Panc1 (cell line): ENCODE measurements at regions not wholly inside any gene's neighbourhood (a gene's known extent, or its start where the extent isn't known, plus 50 kb on each side); places are given as distances from the start of the nearest gene placed in this dataset.

ENCODE experiments used
- ATAC-seq: fragments of 200-7000 bp; cut with Tn5 transposase; 2 replicates; pipeline ENCODE4 v1.9.1; 2020; ENCODE audit warnings: mild to moderate bottlenecking, moderate library complexity
- BruUV-seq: library from RNA; stranded (reverse); fragments of 400-500 nt; replicated peaks from 2 replicates; lab custom pipeline; 2021; lab: Mats Ljungman, UMichigan
- CTCF ChIA-PET: fragments of 300-600 bp; sonication (Branson Sonifier 250); formaldehyde crosslinking; loops from one replicate; lab custom pipeline; 2022; ENCODE audit warnings: antibody characterized with exemption; lab: Charles Lee
- POLR2A ChIA-PET: fragments of 300-600 bp; sonication (Branson Sonifier 250); formaldehyde crosslinking; loops from one replicate; lab custom pipeline; 2022; ENCODE audit warnings: antibody characterized with exemption; lab: Charles Lee
- DNase-seq: peaks from one replicate; pipeline ENCODE4 v3.0.0-alpha.2; 2010; ENCODE audit warnings: low read depth, low spot score
- H3K27ac ChIP-seq: 2 replicates; pipeline ENCODE4 v1.5.1; 2011; ENCODE audit warnings: mild to moderate bottlenecking, low read length, inconsistent platforms
- H3K27me3 ChIP-seq: fragments of 200-500 bp; sonication (Bioruptor generic); 2 replicates; pipeline ENCODE4 v1.6.0; 2014; ENCODE audit warnings: low read length, inconsistent platforms; ENCODE audit not compliant: control insufficient read depth, insufficient read depth
- H3K36me3 ChIP-seq: fragments of 200-500 bp; sonication (Bioruptor generic); 2 replicates; pipeline ENCODE4 v1.5.1; 2014; ENCODE audit warnings: inconsistent platforms, mild to moderate bottlenecking, low read length, moderate library complexity; ENCODE audit not compliant: control insufficient read depth, insufficient read depth
- H3K4me1 ChIP-seq: 2 replicates; pipeline ENCODE4 v1.5.1; 2011; ENCODE audit warnings: inconsistent platforms, mild to moderate bottlenecking, low read length, moderate library complexity; ENCODE audit not compliant: control insufficient read depth, insufficient read depth
- H3K4me3 ChIP-seq, 2 experiments: 2 replicates each; pipeline ENCODE4 v1.5.1; 2011 to 2012; ENCODE audit warnings: low read depth in 2 of 2, low read length in 2 of 2, mild to moderate bottlenecking in 2 of 2, inconsistent platforms in 1 of 2, moderate library complexity in 1 of 2
- H3K9me3 ChIP-seq: fragments of 200-500 bp; sonication (Bioruptor generic); 2 replicates; pipeline ENCODE4 v1.5.1; 2014; ENCODE audit warnings: low read depth, mild to moderate bottlenecking, inconsistent platforms, low read length, moderate library complexity; ENCODE audit not compliant: control insufficient read depth, insufficient read depth
- CTCF ChIP-seq: fragments of 450-650 bp; IDR thresholded peaks from 2 replicates; pipeline ENCODE4 v1.5.1; 2017; ENCODE audit warnings: mild to moderate bottlenecking
- POLR2AphosphoS5 ChIP-seq: IDR thresholded peaks from 2 replicates; pipeline ENCODE4 v1.6.1; 2012; ENCODE audit warnings: mild to moderate bottlenecking, low read depth, low read length, moderate library complexity
- REST ChIP-seq, 2 experiments: IDR thresholded peaks; 2 replicates each; pipeline ENCODE4 v1.6.1; 2011 to 2012; ENCODE audit warnings: low read depth in 2 of 2, control low read depth in 1 of 2, low read length in 1 of 2, mild to moderate bottlenecking in 1 of 2, moderate library complexity in 1 of 2; ENCODE audit not compliant: insufficient read depth in 1 of 2
- SIN3A ChIP-seq: IDR thresholded peaks from 2 replicates; pipeline ENCODE4 v1.6.1; 2012; ENCODE audit warnings: low read depth, mild to moderate bottlenecking, low read length, moderate library complexity, borderline replicate concordance; ENCODE audit not compliant: insufficient read depth
- TCF7L2 ChIP-seq: IDR thresholded peaks from 2 replicates; pipeline ENCODE4 v1.6.1; 2011; ENCODE audit warnings: mild to moderate bottlenecking, low read depth, low read length, inconsistent platforms
- in situ Hi-C: cut with HindIII; loops from 2 replicates; pipeline ENCODE4 v1.10.0; 2016; ENCODE audit warnings: low sequenced_read_pairs, low pct_unique_long_range_greater_than_20kb
- intact Hi-C: fragments of 100-400 bp; cut with micrococcal nuclease; formaldehyde crosslinking; loops from one replicate; pipeline ENCODE4 v1.10.0; 2022; ENCODE audit not compliant: unreplicated experiment

GRCh38 chr3:3714572-3714971 lies 84.7 kb upstream of the LRRN1 start:
- Histone ChIP-seq H3K27ac (no peak overlapping the region), H3K27me3 (no peaks in the 10 kb centered on the region), H3K4me3 (no peak overlapping the region), H3K9me3 (no peaks in the 10 kb centered on the region), H3K36me3 (no peaks in the 10 kb centered on the region), H3K4me1 (no peaks in the 10 kb centered on the region)
- no peak for DNase-seq
- POLR2A ChIA-PET = no interaction called here
- TF ChIP-seq CTCF (no peak), TCF7L2 (no peak), SIN3A (no peak), REST (IDR thresholded peaks at IDR 0.05; ENCODE audit: insufficient read depth in 1 of 2, low read depth in 2 of 2, low read length in 1 of 2) (no peak), POLR2AphosphoS5 (no peak)
- intact Hi-C loops (no loop called here), in situ Hi-C loops (no loop called here)
- ATAC-seq = no peak
- CTCF ChIA-PET = no interaction called here
- no TSS peak for BruUV-seq

GRCh38 chr3:3712971-3713370 lies 86.3 kb upstream of the LRRN1 start:
- ChIA-PET POLR2A (no interaction called here), CTCF (no interaction called here)
- TF ChIP-seq CTCF = no peak
- TF ChIP-seq SIN3A = no peak
- no peak for TF ChIP-seq POLR2AphosphoS5
- TF ChIP-seq TCF7L2 = no peak
- TF ChIP-seq REST (IDR thresholded peaks at IDR 0.05; ENCODE audit: insufficient read depth in 1 of 2, low read depth in 2 of 2, low read length in 1 of 2) = no peak
- Histone ChIP-seq H3K27ac (no peak overlapping the region), H3K4me3 (no peak overlapping the region), H3K36me3 (no peaks in the 10 kb centered on the region), H3K4me1 (no peaks in the 10 kb centered on the region), H3K27me3 (no peaks in the 10 kb centered on the region), H3K9me3 (no peaks in the 10 kb centered on the region)
- in situ Hi-C loops = no loop called here
- intact Hi-C loops = no loop called here
- ATAC-seq (no peak), DNase-seq (no peak)
- no TSS peak for BruUV-seq
